CD4-positive, alpha-beta T cell treated with Interleukin-10 for 1 hour (primary cell): ENCODE measurements at regions not wholly inside any gene's neighbourhood (a gene's known extent, or its start where the extent isn't known, plus 50 kb on each side); places are given as distances from the start of the nearest gene placed in this dataset.

Experiments used
- DNase-seq: peaks from one replicate; pipeline ENCODE4 v3.0.0-alpha.2; 2020

DNA sequence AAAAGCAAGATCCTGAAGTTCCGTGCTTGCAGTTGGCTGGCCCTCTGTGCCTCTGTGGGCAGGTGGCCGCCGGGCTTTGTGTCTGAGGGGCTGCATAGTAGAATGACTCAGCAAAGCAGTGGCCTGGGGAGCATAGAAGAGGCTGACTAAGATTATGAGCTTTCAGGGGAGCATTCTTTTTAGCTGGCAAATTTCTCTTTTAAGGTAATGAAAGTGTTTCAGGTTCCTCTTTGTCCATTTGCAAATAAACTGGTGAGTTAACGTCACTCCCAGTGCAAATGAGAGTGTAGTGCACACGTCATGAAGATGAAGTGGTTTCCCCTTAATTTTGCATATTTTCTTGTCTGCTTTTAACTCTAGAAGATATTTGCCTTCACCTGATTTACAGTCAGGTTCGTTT, 98.6 kb downstream of the BCL2L11 start:
- no peak for DNase-seq

DNA sequence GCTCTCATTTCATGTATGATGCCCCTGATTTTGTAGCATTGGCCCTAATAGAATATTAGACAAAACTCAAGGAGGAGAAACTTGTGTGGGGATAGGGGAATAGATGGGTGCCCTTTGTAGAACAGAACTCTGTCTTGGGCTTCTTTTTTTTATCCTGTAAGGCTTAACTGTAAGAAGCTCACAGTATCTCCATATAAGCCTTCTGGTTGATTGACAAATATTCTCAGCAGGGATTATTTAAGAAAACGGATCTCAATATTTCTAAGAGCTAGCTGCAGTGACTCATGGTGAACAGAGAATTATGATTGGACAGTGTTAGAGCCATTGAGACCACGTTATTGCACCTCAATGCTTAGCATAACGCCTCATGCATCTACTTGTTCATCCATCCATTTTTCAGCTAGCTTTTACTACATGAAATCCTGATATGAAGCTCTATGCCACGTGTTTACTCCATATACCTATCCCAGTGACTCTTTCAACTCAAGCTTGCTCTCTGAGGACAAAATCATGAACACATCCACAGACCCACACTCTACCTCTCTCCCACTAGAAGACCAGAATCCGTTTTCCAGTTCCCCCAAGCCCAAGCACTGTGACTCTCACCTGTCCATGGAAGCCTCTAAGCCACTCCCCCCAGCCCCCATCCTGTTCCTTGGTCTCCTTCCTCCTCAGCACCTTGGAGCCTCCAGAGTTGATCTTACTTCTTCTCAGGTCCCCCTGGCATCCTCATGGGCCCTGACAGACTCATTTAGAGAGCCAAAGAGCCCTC, 99.2 kb downstream of the BCL2L11 start:
- no peak for DNase-seq

DNA sequence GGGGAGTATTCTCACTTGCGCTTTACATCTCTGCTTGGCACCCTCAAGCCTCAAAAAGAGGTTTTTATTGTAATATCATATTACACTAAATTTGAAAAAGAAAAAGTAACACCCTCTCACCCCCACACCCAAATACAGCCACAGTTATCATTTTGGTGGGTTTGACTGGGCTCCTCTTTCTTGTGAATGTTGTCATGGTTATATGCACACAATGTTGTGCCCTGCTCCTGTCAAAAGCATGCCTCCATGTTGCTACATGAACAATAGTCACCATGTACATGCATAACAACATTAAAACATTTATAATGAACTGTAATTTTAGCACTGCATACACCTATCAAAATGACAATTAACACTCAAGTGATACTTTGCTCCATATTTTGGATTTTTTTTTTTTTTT, 100.2 kb downstream of the BCL2L11 start:
- DNase-seq: no peak

- no peak for DNase-seq
Measured at GRCh38 chr2:111221701-111222100, 101.0 kb downstream of the BCL2L11 start.

DNA sequence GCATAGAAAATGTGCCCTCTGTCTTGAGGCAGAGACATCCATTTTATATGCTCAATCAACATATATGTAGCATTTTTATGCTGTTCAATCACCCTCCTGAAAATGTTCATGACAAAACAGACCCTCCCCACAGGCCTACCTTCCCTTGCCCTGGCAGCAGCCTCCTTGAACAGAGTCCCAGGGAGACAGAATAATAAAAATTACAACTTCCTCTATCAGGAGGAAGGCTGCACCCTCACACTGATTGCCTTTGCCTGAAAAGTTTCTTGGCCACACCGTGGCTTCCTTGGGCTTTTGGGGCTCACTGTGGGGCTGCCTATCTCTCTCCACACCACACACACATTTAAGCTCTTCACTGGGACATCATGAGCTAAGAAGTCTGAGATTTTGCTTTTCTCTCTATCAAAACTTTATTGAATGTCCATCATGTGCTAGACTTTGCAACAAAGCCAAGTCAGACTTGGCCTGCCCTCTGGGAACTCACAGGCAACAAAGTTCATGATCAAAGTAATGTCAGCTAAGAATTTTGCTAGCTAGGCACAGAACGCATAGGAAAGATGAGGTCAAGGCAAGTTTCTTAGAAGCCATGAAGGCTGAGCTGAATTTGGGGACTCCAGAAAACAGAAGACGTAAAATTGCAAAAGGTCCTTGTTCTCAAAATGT, 101.6 kb downstream of the BCL2L11 start:
- DNase-seq: no peak

DNA sequence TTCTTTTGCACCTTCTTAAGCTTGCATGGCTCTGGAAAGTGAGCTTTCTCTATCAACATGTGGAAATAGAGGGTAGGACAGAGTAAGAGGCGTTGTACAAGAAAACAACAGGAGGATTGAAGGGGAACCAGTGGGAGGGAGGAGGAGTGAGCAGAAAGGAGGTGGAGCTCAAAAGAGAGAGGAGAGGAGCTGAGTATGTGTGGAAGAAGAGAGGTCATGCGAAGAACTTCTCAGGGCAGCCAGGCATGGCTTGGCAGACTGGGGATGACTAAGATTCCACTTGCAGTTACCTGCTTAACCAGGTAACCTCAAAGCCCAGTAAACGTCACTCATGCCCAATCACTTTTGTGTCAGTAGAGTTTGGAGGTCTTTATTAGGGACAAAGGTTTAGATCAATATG, 105.1 kb downstream of the BCL2L11 start:
- DNase-seq: no peak

- DNase-seq: no peak
Measured at GRCh38 chr2:111226876-111227700, 106.4 kb downstream of the BCL2L11 start.

DNA sequence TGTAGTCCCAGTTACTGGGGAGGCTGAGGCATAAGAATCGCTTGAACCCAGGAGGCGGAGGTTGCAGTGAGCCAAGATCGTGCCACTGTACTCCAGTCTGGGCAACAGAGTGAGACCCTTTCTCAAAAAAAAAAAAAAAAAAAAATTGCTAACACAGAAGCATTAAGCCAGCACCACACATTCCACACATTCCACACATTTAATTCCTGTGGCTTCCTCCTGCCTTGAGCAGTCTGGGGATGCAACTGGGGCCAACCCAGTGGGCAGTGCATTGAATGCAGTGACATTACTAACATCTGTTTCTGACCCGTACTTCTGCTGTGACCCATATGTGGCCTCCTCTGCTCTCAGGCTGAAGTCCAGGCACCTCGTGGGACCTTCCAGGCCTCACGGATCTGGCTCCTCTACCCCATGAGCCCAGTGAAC, 107.0 kb downstream of the BCL2L11 start:
- DNase-seq: no peak

DNA sequence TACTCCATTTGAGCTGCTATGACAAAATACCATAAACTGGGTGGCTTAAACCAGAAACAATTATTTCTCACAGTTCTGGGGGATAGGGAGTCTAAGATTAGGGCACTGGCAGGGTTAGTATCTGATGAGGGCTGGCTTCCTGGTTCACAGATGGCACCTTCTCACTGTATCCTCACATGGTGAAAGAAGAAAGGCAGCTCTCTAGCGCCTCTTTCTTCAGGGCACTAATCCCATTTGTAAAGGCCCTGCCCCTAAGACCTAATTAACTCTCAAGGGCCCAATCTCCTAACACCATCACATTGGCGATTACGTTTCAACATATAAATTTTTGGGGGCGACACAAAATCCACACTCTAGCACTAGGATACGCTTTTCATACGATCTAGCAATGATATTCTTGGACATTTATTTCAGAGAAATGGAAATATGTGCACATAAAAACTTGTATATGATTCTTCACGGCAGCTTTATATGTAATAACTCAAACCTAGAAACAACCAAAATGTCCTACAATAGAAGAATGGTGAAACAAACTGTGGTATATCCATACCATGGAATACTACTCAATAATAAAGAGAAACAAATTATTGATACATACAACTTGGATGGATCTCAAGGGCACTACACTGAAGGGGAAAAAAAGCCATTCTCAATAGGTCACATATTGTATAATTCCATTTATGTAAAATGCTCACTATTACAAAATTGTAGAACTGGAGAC, 111.0 kb downstream of the BCL2L11 start:
- DNase-seq: no peak

DNA sequence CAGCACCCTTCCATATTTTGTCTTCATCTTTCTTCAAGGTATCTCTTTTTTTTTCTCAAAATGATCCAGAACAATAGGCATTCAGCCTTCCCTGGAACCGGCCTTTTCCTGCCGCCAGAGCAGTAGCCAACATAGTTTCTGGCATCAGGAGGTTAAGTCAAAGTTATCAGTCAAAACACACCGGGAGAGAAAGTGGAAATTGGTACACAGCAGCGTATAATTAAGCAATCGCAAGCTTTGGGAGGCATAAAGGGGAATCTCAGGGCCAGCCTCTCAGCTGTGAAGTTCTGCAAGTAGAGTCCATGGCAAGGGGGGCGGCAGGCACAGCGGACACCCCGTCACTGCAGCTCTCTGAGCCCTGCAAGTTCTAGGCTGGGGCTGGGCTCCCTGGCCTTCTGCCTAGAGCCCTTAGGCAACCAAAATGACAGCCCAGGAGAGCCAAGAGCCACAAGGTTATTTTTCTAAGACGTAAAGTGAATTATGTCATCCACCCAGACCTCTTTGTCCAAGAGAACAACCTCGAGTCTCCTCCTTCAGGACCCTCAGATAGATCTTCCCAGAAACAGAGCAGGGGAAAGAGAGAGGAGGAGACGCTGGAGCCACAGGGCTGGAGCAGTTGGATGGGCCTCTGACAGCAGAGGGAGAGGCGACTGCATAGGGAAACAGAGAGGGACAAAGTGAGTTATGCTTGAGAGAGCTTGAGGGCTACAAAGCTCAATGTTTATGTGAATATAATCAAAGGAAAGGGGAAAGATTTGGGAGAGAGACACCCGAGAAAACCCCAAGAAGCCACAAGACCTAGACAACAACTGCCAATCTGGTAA, 114.7 kb downstream of the BCL2L11 start:
- no peak for DNase-seq

DNA sequence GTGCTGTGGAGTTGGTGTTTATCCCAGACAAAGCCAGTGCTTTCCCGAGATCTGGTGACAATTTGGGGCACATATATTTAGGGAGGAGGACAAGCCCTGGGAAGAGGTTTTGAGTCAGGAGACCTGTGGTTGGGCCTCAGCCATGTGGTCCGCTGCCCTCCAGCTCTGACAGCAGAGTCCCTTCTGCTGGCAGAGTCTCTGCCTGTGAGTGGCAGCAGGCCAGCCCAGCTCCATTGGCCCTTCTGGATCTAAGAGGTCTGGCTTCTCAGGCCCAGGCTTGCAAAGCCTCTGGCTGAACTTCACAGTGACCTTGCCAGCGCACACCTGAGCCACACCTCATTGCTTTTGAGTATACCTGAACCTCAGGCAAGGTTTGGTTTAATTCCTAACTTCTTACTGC, 115.3 kb downstream of the BCL2L11 start:
- no peak for DNase-seq

DNA sequence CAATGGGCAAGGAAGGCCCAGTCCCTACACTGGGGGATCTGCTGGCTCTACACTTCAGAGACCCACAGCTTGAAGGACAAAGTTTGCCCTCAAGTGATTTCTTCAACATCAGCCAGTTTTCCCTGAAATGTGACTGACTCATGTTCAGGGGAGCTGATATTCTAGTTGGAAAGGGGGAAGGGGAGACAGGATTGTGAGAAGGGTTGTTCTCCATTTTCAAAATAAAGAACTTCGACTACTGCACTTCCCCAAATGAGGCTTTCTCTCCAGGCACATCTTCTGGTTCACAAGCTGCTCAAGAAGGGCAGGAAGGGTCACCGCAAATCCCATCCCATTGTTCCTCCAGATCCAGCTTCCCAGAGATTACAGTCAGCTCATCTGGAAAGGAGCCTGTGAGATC, 117.6 kb downstream of the BCL2L11 start:
- DNase-seq: no peak

DNA sequence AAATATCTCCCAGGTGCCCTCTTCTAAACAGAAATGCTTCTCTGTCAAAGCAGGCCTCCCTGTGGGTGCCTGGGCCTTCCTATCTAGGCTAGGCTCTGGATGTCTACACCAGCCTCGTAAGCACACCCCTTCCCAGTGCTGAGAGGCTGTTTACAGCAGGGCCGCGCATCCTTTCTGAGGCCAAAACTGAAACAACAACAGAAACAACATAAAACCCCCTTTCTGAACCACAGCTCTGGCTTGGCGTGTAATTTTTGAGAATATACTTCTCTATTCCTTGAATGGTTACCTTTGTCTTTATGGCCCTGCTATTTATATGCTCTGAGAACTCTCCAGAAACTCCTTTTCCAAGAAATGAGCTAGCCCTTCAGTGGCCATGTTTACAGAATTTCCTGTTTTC, 118.4 kb downstream of the BCL2L11 start:
- DNase-seq: no peak

DNA sequence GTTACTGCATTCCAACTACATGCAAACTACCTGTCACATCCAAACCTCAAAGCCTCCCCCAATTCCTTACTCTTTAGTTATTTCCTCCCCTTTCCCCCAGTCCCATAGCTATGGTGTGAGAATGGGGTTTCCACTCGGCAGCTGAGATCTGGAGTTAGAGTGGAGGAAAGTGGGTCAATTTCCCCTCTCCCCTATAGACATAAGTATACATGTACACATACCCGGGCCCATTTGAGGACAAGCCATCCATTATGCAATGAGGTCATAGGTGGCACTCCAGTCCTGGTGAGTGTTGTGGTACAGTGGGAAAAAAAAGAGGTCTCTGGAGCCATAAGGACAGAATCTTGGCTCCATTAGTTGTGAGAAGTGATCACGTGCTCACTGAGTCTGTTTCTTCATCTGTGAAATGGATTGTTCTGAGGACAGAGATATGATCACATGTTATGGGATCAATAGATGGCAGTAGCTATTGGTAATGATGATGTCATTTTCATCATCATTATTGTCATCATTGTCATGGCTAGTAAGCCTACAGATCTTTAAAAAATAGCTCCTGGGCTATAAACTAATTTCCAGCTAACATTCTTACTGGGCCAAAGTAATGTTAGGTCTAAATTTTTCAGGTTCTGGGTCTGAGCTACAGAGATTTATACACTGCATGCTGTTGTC, 119.0 kb downstream of the BCL2L11 start:
- no peak for DNase-seq

DNA sequence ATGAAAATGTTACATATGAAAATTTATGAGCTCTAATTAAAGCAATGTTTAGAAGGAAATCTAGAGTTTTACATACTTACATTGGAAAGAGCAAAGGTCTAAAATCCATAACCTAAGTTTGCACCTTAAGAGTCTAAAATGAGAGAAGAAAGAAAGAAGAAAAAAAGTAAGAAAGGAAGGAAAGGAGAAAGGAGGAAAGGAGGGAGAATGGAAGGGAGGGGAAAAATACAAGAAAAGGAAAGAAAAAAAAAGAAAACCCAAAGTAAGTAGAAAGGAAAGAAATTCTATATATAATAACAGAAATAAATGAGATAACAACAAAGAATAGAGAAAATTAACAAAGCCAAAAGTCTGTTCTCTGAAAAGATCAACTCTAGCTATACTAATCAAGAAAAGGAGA, 122.6 kb downstream of the BCL2L11 start:
- no peak for DNase-seq

- DNase-seq: no peak
Measured at GRCh38 chr2:111244864-111245263, 124.2 kb downstream of the BCL2L11 start.

DNA sequence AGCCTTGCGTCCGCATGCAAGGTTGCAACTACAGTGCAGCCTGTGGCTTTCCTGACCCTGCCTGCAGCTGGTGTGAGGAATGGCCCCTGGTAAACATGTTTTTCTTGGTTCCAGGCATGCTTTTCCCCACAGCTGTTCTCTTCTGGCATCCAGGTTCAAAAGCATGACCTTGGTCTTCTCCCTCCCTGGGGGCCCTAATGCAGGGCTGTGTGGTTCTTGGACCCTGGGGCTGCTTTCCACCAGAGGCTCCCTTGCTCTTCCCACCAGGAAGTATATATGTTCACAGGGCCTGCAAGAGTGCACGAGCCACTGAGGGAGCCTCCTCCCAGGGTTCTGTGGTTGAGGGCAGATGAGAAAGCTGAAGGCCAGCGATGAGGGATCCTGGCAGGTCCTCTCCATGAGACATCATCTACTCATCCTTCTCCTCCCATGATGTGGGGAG, 125.9 kb downstream of the BCL2L11 start:
- no peak for DNase-seq

GRCh38 chr2:111247491-111247890, 126.8 kb downstream of the BCL2L11 start:
- DNase-seq: no peak

DNA sequence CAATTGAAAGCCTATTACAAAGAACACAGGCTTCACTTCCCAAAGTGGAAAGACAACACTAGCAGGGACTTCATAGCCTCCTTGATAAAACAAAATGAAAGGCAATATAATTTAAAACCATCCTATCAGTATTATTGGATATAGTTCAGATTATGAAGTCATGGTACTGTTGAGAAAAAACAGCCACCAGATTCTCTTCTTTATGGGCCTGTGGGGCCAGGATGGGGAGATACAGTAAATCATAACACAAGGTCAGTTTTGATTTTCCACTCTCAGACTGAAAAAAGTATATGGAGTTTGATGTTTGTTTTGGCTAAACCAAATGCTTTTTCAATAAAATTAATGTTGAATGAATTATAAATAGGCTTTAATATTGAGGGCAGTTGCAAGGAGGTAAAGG, 129.1 kb downstream of the BCL2L11 start:
- no peak for DNase-seq

DNA sequence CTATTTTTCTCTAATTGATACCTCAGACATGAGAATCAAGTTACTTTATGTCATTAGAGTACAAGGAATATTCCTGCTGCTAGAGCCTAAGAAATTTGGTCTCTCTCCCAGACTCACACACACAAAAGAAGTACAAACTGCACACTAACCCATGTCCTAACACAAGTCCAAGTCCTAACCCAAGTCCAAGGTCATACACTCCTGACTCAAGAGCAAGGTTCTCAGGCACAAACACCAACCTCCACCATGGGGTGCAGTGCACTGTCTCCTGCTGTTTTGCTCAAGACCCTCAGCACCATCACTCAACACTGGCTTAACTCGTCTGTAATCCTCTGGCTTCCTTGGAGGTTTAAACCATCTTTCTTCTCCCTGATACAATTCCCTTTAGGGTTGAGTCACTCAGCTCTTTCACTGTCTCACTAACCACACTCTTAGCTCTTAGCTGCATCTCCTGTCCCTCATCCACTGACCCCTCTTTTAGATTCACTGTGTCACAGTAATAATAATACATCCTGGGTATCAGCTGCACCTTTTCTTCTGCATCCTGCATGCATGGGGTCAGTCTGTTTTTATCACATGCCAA, 129.8 kb downstream of the BCL2L11 start:
- DNase-seq: no peak

DNA sequence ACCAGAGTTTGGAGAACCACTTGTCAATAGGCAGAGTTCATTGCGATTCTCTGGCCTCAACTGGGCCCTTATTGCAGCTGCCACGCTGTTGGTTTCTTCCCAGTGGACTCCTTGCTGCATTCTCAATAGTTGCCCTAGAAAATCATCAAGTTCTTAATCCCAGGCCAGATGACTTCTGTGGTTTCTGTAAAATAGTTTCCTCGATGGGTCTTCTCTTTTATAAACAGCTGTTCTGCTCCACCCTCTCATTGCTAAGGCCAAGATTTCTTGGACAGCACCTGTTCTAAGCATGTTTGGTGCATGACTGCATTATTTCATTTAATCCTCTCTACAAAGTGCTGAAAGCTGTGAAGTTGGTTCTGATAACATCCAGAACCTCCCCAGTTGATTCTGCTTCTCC, 131.0 kb downstream of the BCL2L11 start:
- no peak for DNase-seq
